HG03060 (cell line): ENCODE measurements at regions not wholly inside any gene's neighbourhood (a gene's known extent, or its start where the extent isn't known, plus 50 kb on each side); places are given as distances from the start of the nearest gene placed in this dataset.
"Not testable (repeated sequence)": the region's sequence is repeated elsewhere in the genome, so short reads cannot be mapped to it uniquely, and the experiment has no call there.

Experiments used
- ATAC-seq: cut with Tn5 transposase; IDR thresholded peaks from one replicate; pipeline ENCODE4 v1.9.1; 2021; ENCODE audit warnings: low read depth, moderate number of reproducible peaks; ENCODE audit not compliant: unreplicated experiment

GRCh38 chr2:219829667-219830352 lies 202.4 kb downstream of the SLC4A3 start:
- ATAC-seq = no peak

DNA sequence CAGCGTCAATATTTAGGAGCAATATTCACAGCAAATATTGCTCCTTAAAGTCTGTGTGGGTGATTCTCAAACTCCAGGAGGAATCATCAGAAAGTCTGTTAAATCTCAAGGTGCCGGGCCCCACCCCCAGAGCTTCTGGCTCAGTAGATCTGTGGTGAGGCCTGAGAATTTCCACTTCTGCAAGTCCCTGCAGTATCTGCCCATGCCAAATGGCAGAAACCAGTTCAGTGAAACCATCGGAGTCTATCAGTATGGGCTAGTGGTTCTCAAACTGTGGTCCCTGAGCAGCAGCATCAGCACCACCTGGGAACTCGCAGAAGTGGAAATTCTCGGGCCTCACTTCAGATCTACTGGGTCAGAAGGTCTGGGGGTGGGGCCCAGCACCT lies 202.9 kb downstream of the SLC4A3 start:
- no peak for ATAC-seq

DNA sequence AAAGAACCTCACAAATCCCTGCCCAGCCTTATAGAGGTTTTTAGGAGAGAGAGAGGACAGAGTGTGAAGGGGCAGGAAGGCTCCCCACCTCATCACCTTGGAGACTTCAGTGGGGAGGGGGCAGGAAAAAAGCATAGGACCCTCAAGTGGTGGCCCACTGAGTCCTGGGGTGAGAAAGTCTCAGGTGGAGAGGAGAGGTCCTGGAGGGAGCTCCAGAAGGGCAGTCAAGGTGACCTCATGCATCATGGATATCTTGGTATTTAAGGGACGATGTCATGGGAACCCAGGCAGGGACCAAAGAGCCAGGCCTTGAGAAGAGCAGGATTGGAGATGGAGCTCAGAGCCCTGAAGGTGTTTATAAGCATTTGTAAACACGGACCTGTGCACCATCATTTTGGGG lies 204.5 kb downstream of the SLC4A3 start:
- no peak for ATAC-seq

DNA sequence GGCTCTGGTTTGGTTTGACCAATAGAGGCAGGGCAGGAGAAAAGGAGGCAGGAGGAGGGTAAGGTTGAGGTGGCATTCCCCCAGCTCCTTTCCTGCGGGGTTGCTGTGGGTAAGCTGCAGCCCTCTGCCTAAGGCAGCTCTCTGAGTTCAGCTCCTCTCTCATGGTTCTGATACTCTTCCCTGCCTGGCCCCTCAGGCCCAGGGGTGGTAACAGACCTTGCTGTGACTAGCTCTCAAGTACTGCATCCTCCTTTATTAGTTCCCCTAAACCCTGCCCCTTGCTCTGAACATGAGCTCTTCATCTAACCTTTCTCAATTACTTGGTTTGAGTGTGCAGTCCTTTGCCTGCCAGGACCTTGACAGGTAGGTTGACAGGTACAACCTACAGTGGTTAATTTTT lies 205.5 kb downstream of the SLC4A3 start:
- no peak for ATAC-seq

DNA sequence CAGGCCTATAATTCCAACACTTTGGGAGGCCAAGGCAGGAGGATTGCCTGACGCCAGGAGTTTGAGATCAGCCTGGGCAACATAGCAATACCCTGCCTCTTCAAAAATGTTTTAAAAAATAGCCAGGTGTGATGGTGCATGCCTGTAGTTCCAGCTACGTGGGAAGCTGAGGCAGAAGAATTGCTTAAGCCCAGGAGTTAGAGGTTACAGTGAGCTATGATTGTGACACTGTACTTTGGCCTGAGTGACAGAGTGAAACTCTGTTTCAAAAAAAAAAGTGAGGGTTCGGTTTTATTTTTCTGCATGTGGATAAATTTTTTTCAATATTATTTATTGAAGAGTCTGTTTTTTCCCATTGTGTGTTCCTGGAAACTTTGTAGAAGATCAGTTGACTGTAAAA lies 208.1 kb downstream of the SLC4A3 start:
- no peak for ATAC-seq

DNA sequence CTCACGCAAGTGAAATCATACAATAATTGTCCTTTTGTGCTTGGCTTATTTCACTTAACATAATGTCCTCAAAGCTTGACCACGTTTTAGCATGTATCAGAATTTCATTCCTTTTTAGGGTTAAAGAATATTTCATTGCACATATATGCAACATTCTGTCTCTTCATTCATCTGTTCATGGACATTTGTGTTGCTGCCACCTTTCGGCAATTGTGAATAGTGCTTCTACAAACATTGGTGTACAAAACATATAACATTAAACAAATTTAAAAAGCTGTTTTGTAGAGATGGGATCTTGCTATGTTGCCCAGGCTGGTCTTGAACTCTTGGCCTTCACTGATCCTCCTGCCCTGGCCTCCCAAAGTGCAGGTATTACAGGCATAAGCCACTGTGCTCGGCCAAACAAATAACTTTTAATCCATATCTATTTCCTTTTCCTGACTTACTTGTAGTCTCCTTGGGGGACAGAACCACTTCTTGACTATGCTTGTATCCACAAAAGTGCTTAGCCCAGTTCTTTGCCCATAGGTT lies 209.3 kb downstream of the SLC4A3 start:
- no peak for ATAC-seq

DNA sequence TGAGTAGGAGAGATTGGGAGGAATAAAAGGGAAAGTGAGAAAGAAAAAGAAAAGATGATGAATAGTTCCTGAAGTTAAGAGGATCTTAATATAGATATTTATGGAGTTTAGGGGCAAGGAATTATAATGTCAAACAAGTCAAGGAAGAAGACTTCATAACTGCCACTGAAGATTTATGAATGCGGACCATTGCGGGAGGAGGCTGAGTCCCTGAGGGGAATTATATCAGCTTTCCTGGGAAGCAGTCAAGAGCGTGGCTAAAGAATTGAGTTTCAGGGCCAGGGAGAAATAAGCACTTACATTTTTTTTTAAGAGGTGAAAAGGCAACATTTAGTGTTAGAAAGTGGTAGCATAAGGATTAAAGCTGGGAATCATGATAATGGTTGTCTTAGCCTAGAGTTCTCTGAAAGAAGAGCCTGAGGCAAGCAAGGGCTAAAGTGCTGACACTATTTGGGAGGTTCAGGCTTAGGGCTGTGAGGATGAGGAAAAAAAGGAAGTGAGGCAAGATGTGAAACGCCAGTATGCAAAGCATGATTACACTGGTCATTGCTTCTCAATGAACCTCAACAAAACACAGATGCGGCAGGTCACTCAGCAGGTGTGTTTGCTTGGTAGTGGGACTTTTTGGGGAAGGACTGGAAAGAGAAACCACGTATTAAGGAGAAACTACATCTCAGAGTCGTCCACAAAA lies 217.1 kb downstream of the SLC4A3 start:
- peak; percentile 90 for ATAC-seq

DNA sequence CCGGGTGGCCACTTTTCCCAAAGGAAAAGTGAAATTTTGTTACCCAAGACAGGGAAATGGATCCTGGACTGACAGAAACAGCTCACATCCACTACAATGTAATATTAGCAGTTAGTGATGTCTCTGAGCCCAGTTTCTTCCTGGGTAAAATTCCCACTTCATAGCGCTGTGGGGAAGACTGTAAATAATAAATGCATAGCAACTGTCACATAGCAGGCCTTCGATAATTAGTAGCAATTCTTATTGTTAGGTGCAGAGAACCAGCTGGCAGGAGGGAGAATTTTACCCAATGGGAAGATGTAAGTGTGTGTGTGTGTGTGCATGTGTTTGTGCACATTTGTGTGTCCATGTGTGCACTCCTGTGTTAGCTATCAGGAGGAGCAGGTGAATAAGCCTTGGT lies 221.5 kb downstream of the SLC4A3 start:
- ATAC-seq = no peak

DNA sequence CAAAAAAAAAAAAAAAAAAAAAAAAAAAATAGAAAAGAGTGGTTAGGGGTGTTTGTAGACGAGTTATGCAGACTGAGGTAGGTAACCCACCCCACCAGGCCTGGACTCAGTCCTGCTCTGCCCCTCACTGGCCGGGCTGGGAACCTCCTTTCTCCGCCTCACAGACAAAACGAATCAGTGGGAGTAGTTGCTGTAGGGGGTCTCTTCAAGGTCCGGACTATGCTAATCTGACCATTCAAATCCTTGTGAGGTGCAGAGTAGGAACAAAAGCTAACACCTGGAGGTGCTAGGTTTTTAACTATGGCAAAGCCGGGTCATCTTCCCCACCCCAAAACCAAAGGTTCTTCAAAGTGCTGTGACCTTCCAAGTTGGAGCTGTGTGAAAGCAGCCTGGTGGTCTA lies 223.7 kb downstream of the SLC4A3 start:
- ATAC-seq = no peak

DNA sequence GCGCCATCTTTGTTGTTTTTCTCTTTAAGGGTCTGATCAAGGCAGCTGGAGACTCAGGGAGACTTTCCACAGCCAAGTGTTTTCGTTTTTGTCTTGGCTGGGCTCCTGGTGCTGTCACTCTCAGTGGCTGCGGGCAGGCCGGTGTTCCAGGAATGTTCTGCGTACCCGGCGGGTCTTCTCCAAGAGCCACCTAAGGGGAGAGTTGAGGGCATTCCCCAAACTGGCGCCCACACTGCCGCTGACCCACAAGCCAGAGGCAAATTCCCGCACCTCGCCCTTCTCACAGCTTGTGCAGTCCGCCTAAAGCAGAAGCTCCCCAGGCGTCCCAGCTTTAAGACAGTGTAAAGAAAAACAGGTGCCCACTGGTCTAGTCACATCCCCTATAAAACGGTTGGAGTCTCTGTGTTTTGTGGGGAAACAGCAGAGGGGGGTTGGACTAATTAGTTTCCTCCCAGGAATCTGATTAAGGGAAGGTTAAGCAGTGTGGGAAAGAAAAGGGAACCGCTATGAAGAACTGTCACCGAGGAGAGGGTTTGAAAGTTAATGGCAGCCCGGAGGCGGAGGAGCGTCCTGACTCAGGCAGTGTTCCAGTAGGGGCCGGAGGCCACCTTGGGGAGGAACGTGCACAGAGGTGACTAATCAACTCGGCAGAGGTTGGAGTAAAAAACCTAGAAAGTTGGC lies 224.5 kb downstream of the SLC4A3 start:
- no peak for ATAC-seq

- ATAC-seq = no peak
These were observed 225.2 kb downstream of the SLC4A3 start for GRCh38 chr2:219852626-219853025.

DNA sequence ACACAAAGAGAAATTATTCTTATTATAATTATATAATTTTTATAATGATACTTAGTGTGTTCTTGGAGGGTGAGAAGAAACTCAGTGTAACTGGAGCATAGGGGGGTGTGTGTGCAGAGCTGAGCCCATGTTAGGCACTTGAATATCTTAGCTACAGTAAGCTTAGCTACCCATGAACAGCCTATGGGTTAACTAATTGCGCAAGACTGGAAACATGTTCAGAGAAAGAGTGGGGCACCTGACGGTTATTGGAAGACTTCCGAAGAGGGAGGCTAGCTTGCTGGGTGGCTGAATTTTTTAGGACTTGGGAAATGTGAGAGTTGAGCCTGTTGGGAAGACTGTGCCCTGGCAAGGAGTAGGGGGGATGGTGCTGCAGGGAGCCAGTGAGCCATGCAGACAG lies 229.2 kb downstream of the SLC4A3 start:
- ATAC-seq = no peak

GRCh38 chr2:219857751-219858150 lies 230.3 kb downstream of the SLC4A3 start:
- no peak for ATAC-seq

DNA sequence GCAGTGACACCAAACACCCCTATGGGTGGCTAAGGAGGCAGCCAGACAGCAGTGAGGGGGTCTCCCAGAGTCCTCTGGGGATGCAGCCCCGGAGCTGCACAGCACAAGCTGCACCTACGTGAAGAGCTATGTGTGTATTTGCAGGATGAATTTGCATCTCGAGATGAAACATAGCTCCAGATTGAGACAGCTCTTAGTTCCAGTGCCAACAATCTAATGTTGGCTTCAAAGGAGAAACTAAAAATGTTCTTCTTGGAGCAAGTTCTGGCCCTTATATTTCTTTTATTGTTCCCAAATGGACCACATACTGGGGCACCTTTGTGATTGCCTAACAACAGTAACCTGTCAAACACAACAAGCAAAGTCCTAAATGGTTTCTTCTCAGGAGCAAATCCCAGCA lies 233.9 kb downstream of the SLC4A3 start:
- no peak for ATAC-seq

- no peak for ATAC-seq
These were observed 236.7 kb downstream of the SLC4A3 start for GRCh38 chr2:219864154-219864553.

- no peak for ATAC-seq
These were observed 241.2 kb downstream of the SLC4A3 start for GRCh38 chr2:219868635-219869034.

GRCh38 chr2:219870041-219870440 lies 242.6 kb downstream of the SLC4A3 start:
- no peak for ATAC-seq

GRCh38 chr2:219871351-219871750 lies 243.9 kb downstream of the SLC4A3 start:
- no peak for ATAC-seq

- no peak for ATAC-seq
These were observed 247.6 kb downstream of the SLC4A3 start for GRCh38 chr2:219875036-219875435.

GRCh38 chr2:219875986-219876385 lies 248.6 kb downstream of the SLC4A3 start:
- ATAC-seq = not testable (repeated sequence)

DNA sequence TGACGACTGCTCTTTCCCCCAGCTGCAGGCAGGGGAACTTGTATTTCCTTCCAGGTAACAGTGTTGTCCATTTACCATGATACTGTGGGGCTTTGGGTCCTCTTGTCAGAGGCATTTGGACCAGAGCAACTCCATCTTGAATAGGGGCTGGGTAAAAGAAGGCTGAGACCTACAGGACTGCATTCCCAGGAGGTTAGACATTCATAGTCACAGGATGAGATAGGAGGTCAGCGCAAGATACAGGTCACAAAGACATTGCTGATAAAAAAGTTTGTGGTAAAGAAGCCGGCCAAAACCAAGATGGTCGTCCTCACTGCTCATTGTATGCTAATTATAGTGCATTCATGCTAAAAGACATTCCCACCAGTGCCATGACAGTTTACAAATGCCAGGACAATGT lies 249.5 kb downstream of the SLC4A3 start:
- no peak for ATAC-seq

DNA sequence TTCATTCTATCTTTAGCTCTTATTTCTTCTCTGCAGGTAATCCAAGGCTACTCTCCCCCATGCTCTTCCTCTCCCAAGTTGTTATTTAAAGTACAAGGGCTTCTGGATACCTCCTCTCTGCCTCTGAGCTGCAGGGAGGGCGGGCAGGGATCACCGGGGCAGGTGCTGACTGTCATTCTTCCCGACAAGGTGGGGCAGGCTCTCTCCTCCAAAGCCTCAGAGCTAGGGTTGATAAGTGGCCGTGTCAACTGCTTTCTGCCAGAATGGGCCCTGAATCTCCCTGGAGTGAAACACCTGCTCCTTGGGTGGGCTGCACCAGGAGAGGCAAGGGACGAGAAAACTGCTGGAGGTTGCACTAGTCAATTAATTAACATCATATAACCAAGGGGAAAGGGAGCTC lies 250.3 kb downstream of the SLC4A3 start:
- ATAC-seq = no peak
